Ovary (tissue), 7 donors: ENCODE measurements at regions not wholly inside any gene's neighbourhood (a gene's known extent, or its start where the extent isn't known, plus 50 kb on each side); places are given as distances from the start of the nearest gene placed in this dataset.

Experiments
- DNase-seq, 5 donors: peaks; one replicate each; pipeline ENCODE4 v3.0.0-alpha.2; 2019 to 2020
- H3K27ac ChIP-seq, 2 donors: fragments of 200-600 bp; one replicate each; pipeline versions ENCODE4 v1.5.1 to v1.8.0; 2019 to 2022
- H3K27me3 ChIP-seq: fragments of 200-600 bp; one replicate; pipeline ENCODE4 v1.8.0; 2022
- H3K36me3 ChIP-seq: fragments of 200-600 bp; sonication (generic); one replicate; pipeline ENCODE4 v1.5.1; 2019
- H3K4me1 ChIP-seq: one replicate; pipeline ENCODE4 v1.8.1; 2013; ENCODE audit warnings: mild to moderate bottlenecking, moderate library complexity; ENCODE audit not compliant: insufficient read depth
- H3K4me3 ChIP-seq: fragments of 200-600 bp; sonication (generic); one replicate; pipeline ENCODE4 v1.5.1; 2017
- H3K9me3 ChIP-seq, 2 donors: fragments of 200-600 bp in 1 of 2; sonication (generic) in 1 of 2; one replicate each; pipeline versions ENCODE4 v1.5.1 to v1.8.1; 2013 to 2019; ENCODE audit warnings: mild to moderate bottlenecking in 1 of 2, moderate library complexity in 1 of 2
- CTCF ChIP-seq, 3 donors: fragments of 450-650 bp in 2 of 3; fragments of 200-600 bp in 1 of 3; IDR thresholded peaks; one replicate each; pipeline versions ENCODE4 v1.5.1 to v1.8.0; 2016 to 2022; ENCODE audit warnings: antibody characterized with exemption in 3 of 3, mild to moderate bottlenecking in 1 of 3
- EP300 ChIP-seq: sonication (generic); formaldehyde crosslinking; IDR thresholded peaks from one replicate; pipeline ENCODE4 v1.6.1; 2017; ENCODE audit warnings: antibody characterized with exemption
- POLR2A ChIP-seq: fragments of 450-650 bp; IDR thresholded peaks from one replicate; pipeline ENCODE4 v1.6.1; 2017; ENCODE audit warnings: antibody characterized with exemption, mild to moderate bottlenecking, moderate library complexity
- WGBS, 3 donors: extraction: QIAGEN DNeasy Blood & Tissue Kit in 1 of 3; methylation state at CpG; one replicate each; pipeline versions ENCODE4 v1.1.5 to v1.1.7; 2013 to 2017; 5-methylcytosine and 5-hydroxymethylcytosine counted together
- intact Hi-C, 4 donors: fragments of 100-400 bp; cut with DNase I; formaldehyde crosslinking; loops; one replicate each; pipeline versions ENCODE4 v1.11.0 to v1.15.1; 2022 to 2023
- donor health status: DM: no; HTN: no; CAD: no; lungs with moderate emphysema.
- donor health status: DM: no; HTN: no; CAD: no.
- donor health status: Bipolar disorder and iron deficiency.
- donor health status: DM: no; HTN: no; CAD: no.
- donor health status: DM: yes; HTN: yes; CAD: no.

GRCh38 chr5:18749763-18750162, 1115.5 kb downstream of the TAF11L14 start:
- Histone ChIP-seq H3K36me3 (no peaks in the 10 kb centered on the region), H3K9me3 (no peaks in the 10 kb centered on the region), H3K27ac (no peak overlapping the region), H3K27me3 (no peaks in the 10 kb centered on the region), H3K4me1 (no peaks in the 10 kb centered on the region), H3K4me3 (no peak overlapping the region)
- intact Hi-C loops: no loop called here
- no peak for TF ChIP-seq POLR2A
- TF ChIP-seq CTCF (IDR thresholded peaks at IDR 0.05): no peak
- TF ChIP-seq EP300: no peak
- DNase-seq: no peak
- 90 to 96% (median 92%) methylated on average over 4 of the region's 4 CpGs for WGBS, 3 donors

DNA sequence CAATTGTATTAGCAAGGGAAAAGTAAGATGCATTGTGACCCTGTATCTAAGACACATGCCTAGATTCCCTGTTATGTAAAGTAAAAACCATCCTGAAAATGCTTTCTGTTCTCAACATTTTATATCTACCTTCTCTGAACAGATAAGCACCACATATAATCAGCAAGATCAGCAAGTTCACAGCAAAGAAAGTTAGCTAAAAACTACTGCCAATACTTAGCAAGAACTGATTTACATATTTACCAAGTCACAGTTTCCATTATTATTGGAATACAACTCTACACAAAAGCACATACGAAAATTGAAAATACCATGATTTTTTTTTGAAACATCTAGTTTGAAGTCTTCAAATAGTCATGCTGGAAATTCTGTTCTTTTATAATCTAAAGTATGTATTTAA, 1118.1 kb downstream of the TAF11L14 start:
- 40 to 47% (median 46%) methylated on average over 1 of the region's 1 CpG for WGBS, 3 donors
- H3K27me3 ChIP-seq: no peaks in the 10 kb centered on the region
- H3K9me3 ChIP-seq: no peaks in the 10 kb centered on the region
- intact Hi-C loops: no loop called here
- no peaks in the 10 kb centered on the region for H3K4me1 ChIP-seq
- no peaks in the 10 kb centered on the region for H3K36me3 ChIP-seq
- no peak for TF ChIP-seq EP300
- no peak for TF ChIP-seq POLR2A
- TF ChIP-seq CTCF (IDR thresholded peaks at IDR 0.05): no peak
- H3K4me3 ChIP-seq: no peak overlapping the region
- no peak for DNase-seq
- H3K27ac ChIP-seq: no peak overlapping the region

- 90 to 96% (median 95%) methylated on average over 3 of the region's 3 CpGs for WGBS, 3 donors
- H3K4me1 ChIP-seq: no peaks in the 10 kb centered on the region
- TF ChIP-seq EP300 (no peak), CTCF (IDR thresholded peaks at IDR 0.05) (no peak), POLR2A (no peak)
- no peak for DNase-seq
- intact Hi-C loops: no loop called here
- H3K9me3 ChIP-seq: no peaks in the 10 kb centered on the region
- H3K27me3 ChIP-seq: no peaks in the 10 kb centered on the region
- H3K4me3 ChIP-seq: no peak overlapping the region
- no peak overlapping the region for H3K27ac ChIP-seq
- no peaks in the 10 kb centered on the region for H3K36me3 ChIP-seq
Observed at GRCh38 chr5:18754201-18754600, 1119.9 kb downstream of the TAF11L14 start.

- no peaks in the 10 kb centered on the region for H3K4me1 ChIP-seq
- no peaks in the 10 kb centered on the region for H3K36me3 ChIP-seq
- H3K4me3 ChIP-seq: no peak overlapping the region
- TF ChIP-seq CTCF (IDR thresholded peaks at IDR 0.05): no peak
- TF ChIP-seq EP300: no peak
- no peak for TF ChIP-seq POLR2A
- WGBS, 3 donors: 90 to 98% (median 93%) methylated on average over 1 of the region's 1 CpG
- DNase-seq: no peak
- intact Hi-C loops: no loop called here
- no peaks in the 10 kb centered on the region for H3K9me3 ChIP-seq
- H3K27me3 ChIP-seq: no peaks in the 10 kb centered on the region
- no peak overlapping the region for H3K27ac ChIP-seq
Observed at GRCh38 chr5:18761801-18762200, 1127.5 kb downstream of the TAF11L14 start.

GRCh38 chr5:18764161-18764560, 1129.9 kb downstream of the TAF11L14 start:
- Histone ChIP-seq H3K27me3 (no peaks in the 10 kb centered on the region), H3K27ac (no peak overlapping the region), H3K9me3 (no peaks in the 10 kb centered on the region), H3K4me3 (no peak overlapping the region), H3K4me1 (no peaks in the 10 kb centered on the region), H3K36me3 (no peaks in the 10 kb centered on the region)
- intact Hi-C loops: no loop called here
- no peak for DNase-seq
- TF ChIP-seq EP300 (no peak), POLR2A (no peak), CTCF (IDR thresholded peaks at IDR 0.05) (no peak)
